SK-N-MC (cell line): ENCODE measurements at regions not wholly inside any gene's neighbourhood (a gene's known extent, or its start where the extent isn't known, plus 50 kb on each side); places are given as distances from the start of the nearest gene placed in this dataset.

Experiments
- EZH2 ChIP-seq: fragments of 200-600 bp; sonication (generic); IDR thresholded peaks from one replicate; pipeline ENCODE4 v1.6.1; 2017; ENCODE audit warnings: antibody characterized with exemption
- FOXP2 ChIP-seq: optimal IDR thresholded peaks from 2 replicates; pipeline ENCODE3; 2011; ENCODE audit warnings: mild to moderate bottlenecking, moderate library complexity; ENCODE audit not compliant: insufficient read depth; ENCODE audit errors: extremely low read length, control extremely low read depth
- POLR2AphosphoS5 ChIP-seq: IDR thresholded peaks from 2 replicates; pipeline ENCODE4 v1.6.1; 2012; ENCODE audit warnings: mild to moderate bottlenecking, low read depth, low read length, borderline replicate concordance

DNA sequence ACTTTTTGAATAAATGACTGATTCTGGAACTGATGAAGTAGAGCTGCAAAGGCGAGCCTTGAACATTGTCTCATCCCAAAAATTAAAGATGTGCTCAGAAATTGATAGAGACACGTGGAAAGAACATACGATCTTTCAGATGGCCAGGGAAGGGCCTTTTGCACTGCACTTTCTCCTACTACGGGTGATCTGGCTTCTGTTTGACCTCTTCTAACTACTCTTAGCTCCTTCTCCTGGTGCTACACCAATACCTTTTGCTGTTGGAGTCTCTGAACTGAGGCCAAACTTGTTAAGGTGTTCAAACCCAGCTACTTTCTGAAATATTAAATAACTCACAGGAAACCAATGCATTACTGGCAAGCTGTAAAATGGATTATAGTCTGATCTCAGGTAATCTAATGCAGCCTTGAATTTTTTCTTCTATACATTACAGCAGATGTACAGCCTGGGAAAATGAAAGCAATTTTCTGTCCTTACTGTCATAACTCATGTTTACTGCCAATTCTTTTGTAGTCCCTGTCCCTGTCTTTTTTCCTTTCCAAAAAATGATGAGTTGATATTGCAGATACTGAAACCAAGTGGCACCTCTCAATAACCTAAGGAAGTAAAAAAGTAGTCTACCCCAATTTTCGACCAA lies 1086.1 kb upstream of the CNTN5 start:
- TF ChIP-seq POLR2AphosphoS5 (no peak), EZH2 (no peak), FOXP2 (no peak)
